ENCODE measurements at regions not wholly inside any gene's neighbourhood (a gene's known extent, or its start where the extent isn't known, plus 50 kb on each side); places are given as distances from the start of the nearest gene placed in this dataset.

- in situ Hi-C loops (cut with HindIII; ENCODE audit: low sequenced_read_pairs), result no loop called here
- DNase-seq (ENCODE audit: low read depth), result no peak
- TF ChIP-seq CTCF (IDR thresholded peaks at IDR 0.05; ENCODE audit: low read depth, low read length, missing control alignments), result no peak
- no peak overlapping the region for H3K4me3 ChIP-seq (ENCODE audit: low read depth, low read length)
Measured at GRCh38 chr6:9517806-9518205, 897.1 kb downstream of the TFAP2A start.

GRCh38 chr6:9515633-9516606 lies 899.0 kb downstream of the TFAP2A start:
- no peak for TF ChIP-seq CTCF (IDR thresholded peaks at IDR 0.05; ENCODE audit: low read depth, low read length, missing control alignments)
- H3K4me3 ChIP-seq (ENCODE audit: low read depth, low read length), result no peak overlapping the region
- DNase-seq (ENCODE audit: low read depth), result no peak
- in situ Hi-C loops (cut with HindIII; ENCODE audit: low sequenced_read_pairs), result no loop called here

- no peak overlapping the region for H3K4me3 ChIP-seq (ENCODE audit: low read depth, low read length)
- in situ Hi-C loops (cut with HindIII; ENCODE audit: low sequenced_read_pairs), result no loop called here
- no peak for DNase-seq (ENCODE audit: low read depth)
- no peak for TF ChIP-seq CTCF (IDR thresholded peaks at IDR 0.05; ENCODE audit: low read depth, low read length, missing control alignments)
Measured at GRCh38 chr6:9514146-9514545, 900.7 kb downstream of the TFAP2A start.

- no peak for TF ChIP-seq CTCF (IDR thresholded peaks at IDR 0.05; ENCODE audit: low read depth, low read length, missing control alignments)
- H3K4me3 ChIP-seq (ENCODE audit: low read depth, low read length), result no peak overlapping the region
- in situ Hi-C loops (cut with HindIII; ENCODE audit: low sequenced_read_pairs), result no loop called here
- no peak for DNase-seq (ENCODE audit: low read depth)
Measured at GRCh38 chr6:9511157-9511556, 903.7 kb downstream of the TFAP2A start.

GRCh38 chr6:9507136-9507895 lies 907.6 kb downstream of the TFAP2A start:
- H3K4me3 ChIP-seq (ENCODE audit: low read depth, low read length), result no peak overlapping the region
- no peak for TF ChIP-seq CTCF (IDR thresholded peaks at IDR 0.05; ENCODE audit: low read depth, low read length, missing control alignments)
- in situ Hi-C loops (cut with HindIII; ENCODE audit: low sequenced_read_pairs), result no loop called here
- DNase-seq (ENCODE audit: low read depth), result no peak

GRCh38 chr6:9504191-9504590 lies 910.7 kb downstream of the TFAP2A start:
- in situ Hi-C loops (cut with HindIII; ENCODE audit: low sequenced_read_pairs), result no loop called here
- H3K4me3 ChIP-seq (ENCODE audit: low read depth, low read length), result no peak overlapping the region
- TF ChIP-seq CTCF (IDR thresholded peaks at IDR 0.05; ENCODE audit: low read depth, low read length, missing control alignments), result no peak
- no peak for DNase-seq (ENCODE audit: low read depth)
